CD4-positive, CD25-positive, alpha-beta regulatory T cell (primary cell): ENCODE measurements at regions not wholly inside any gene's neighbourhood (a gene's known extent, or its start where the extent isn't known, plus 50 kb on each side); places are given as distances from the start of the nearest gene placed in this dataset.

Experiments used
- ATAC-seq, 2 donors: fragments of 150-1000 bp; cut with Tn5 transposase; one replicate each; pipeline ENCODE4 v1.10.0; 2021; ENCODE audit warnings: low read depth in 2 of 2, moderate number of reproducible peaks in 2 of 2, moderate library complexity in 1 of 2
- DNase-seq, 3 donors: peaks; one replicate each; pipeline versions ENCODE4 v3.0.0 to v3.0.0-alpha.2; 2012 to 2022; ENCODE audit warnings: mixed read lengths in 1 of 3
- H3K27ac ChIP-seq: one replicate; pipeline ENCODE4 v1.7.0; 2013; ENCODE audit warnings: mild to moderate bottlenecking, low read length; ENCODE audit not compliant: insufficient read depth, poor library complexity, severe bottlenecking
- H3K27me3 ChIP-seq: one replicate; pipeline ENCODE4 v1.7.0; 2013; ENCODE audit warnings: low read length; ENCODE audit not compliant: control insufficient read depth, insufficient read depth
- H3K36me3 ChIP-seq: one replicate; pipeline ENCODE4 v1.7.0; 2013; ENCODE audit warnings: mild to moderate bottlenecking, low read length, moderate library complexity; ENCODE audit not compliant: control insufficient read depth, insufficient read depth
- H3K4me1 ChIP-seq: 2 replicates; pipeline ENCODE4 v1.7.0; 2013; ENCODE audit warnings: mild to moderate bottlenecking, low read length; ENCODE audit not compliant: insufficient read depth, control insufficient read depth, poor library complexity, severe bottlenecking
- H3K4me3 ChIP-seq: one replicate; pipeline ENCODE4 v1.7.0; 2013; ENCODE audit warnings: low read depth, mild to moderate bottlenecking, low read length, moderate library complexity
- H3K9me3 ChIP-seq, 2 experiments: 1 replicate in 1 of 2; 2 replicates in 1 of 2; pipeline ENCODE4 v1.7.0; 2013; ENCODE audit warnings: low read length in 2 of 2, mild to moderate bottlenecking in 1 of 2, moderate library complexity in 1 of 2; ENCODE audit not compliant: control insufficient read depth in 2 of 2
- H3K27ac Mint-ChIP-seq, 3 donors: one replicate each; pipeline ENCODE4 v1.8.0; 2020 to 2022; ENCODE audit warnings: mild to moderate bottlenecking in 3 of 3, mixed read lengths in 3 of 3, moderate library complexity in 2 of 3
- H3K27me3 Mint-ChIP-seq: one replicate; pipeline ENCODE4 v1.8.0; 2022; ENCODE audit warnings: mild to moderate bottlenecking, mixed read lengths
- H3K36me3 Mint-ChIP-seq: one replicate; pipeline ENCODE4 v1.8.0; 2020; ENCODE audit warnings: mixed read lengths
- H3K4me1 Mint-ChIP-seq, 4 donors: one replicate each; pipeline ENCODE4 v1.8.0; 2020 to 2022; ENCODE audit warnings: mixed read lengths in 4 of 4, mild to moderate bottlenecking in 1 of 4
- H3K4me3 Mint-ChIP-seq, 4 donors: one replicate each; pipeline ENCODE4 v1.8.0; 2020 to 2022; ENCODE audit warnings: mild to moderate bottlenecking in 4 of 4, mixed read lengths in 4 of 4, moderate library complexity in 3 of 4
- H3K9me3 Mint-ChIP-seq, 7 donors: one replicate each; pipeline ENCODE4 v1.8.0; 2020 to 2022; ENCODE audit warnings: mixed read lengths in 7 of 7, mild to moderate bottlenecking in 3 of 7, moderate library complexity in 2 of 7

DNA sequence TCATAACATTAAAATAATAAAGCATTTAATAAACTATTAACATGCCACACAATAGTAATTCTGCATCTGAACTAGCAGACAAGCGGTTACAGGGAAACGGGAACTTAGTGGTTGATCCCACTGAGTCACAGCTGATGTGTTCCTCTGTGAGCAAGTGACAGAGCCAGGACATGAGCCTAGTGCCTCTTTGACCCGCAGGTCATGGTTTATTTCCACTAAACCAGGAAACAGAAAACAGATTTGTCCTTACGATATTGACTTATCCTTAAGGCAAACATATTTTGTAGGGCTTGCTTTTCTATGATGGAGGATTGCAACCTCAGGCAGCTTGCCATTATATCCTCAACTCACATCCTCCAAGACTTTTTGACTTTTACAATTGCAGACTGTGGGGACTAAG lies 987.3 kb downstream of the CCSER2 start:
- ATAC-seq = no peak
- H3K4me1 Mint-ChIP-seq = no peaks in the 10 kb centered on the region
- H3K36me3 ChIP-seq = no peaks in the 10 kb centered on the region

DNA sequence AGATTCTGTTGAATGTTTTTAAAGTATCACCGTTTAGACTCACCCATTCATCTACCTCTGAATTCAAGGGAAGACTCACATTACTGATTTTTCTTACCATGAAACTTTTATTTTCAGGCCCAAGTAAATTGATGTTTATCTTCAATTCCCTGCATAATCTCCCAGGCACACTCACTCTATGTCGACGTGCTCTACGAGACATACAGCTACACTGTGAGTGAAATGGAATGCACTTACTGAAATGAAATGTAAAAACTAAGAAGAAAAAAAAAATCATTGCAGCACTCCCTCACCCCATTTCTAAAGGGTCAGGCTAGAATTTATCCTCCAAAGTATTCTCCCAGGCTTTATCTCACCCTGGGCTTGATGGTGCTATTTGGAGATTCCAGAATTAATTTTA lies 987.9 kb downstream of the CCSER2 start:
- Histone ChIP-seq H3K9me3 (no peaks in the 10 kb centered on the region), H3K4me1 (no peaks in the 10 kb centered on the region), H3K4me3 (no peak overlapping the region), H3K27ac (no peak overlapping the region), H3K27me3 (no peaks in the 10 kb centered on the region), H3K36me3 (no peaks in the 10 kb centered on the region)
- Mint-ChIP-seq H3K9me3 (peaks cover 0 to 2% (median 0%) of the 10 kb centered on the region in 7 donors), H3K4me3 (no peak overlapping the region), H3K27me3 (no peaks in the 10 kb centered on the region), H3K27ac (no peak overlapping the region), H3K36me3 (no peaks in the 10 kb centered on the region), H3K4me1 (no peaks in the 10 kb centered on the region)
- DNase-seq (no peak), ATAC-seq (no peak)

More for the DNA sequence above, 987.3 kb downstream of the CCSER2 start:
- Mint-ChIP-seq H3K27me3 (no peaks in the 10 kb centered on the region), H3K27ac (no peak overlapping the region), H3K36me3 (no peaks in the 10 kb centered on the region), H3K4me3 (no peak overlapping the region), H3K9me3 (peaks cover 0 to 2% (median 0%) of the 10 kb centered on the region in 7 donors)
- H3K4me1 ChIP-seq = no peaks in the 10 kb centered on the region
- H3K9me3 ChIP-seq = no peaks in the 10 kb centered on the region
- no peak overlapping the region for H3K27ac ChIP-seq
- H3K4me3 ChIP-seq = no peak overlapping the region
- DNase-seq = no peak
- H3K27me3 ChIP-seq = no peaks in the 10 kb centered on the region

DNA sequence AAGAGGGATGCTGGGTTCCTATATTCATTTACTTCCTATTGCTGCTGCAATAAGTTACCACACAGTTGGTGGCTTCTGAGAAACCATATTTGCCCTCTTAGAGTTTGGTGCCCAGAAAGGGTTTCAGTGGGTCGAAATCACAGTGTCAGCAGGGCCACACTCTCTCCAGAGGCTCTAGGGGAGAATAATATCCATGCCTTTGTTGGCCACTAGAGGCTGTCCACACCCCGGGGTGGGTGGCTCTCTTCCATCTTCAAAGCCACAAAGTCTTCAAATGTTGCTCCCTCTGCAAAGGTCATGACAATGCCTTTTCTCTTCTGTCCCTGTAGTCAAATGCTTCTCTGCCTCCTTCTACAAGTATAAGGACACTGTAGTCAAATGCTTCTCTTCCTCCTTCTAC lies 989.4 kb downstream of the CCSER2 start:
- no peaks in the 10 kb centered on the region for H3K36me3 ChIP-seq
- ATAC-seq (no peak), DNase-seq (no peak)
- no peaks in the 10 kb centered on the region for H3K4me1 ChIP-seq
- no peak overlapping the region for H3K4me3 ChIP-seq
- Mint-ChIP-seq H3K27me3 (no peaks in the 10 kb centered on the region), H3K4me1 (no peaks in the 10 kb centered on the region), H3K36me3 (no peaks in the 10 kb centered on the region), H3K9me3 (no peaks in the 10 kb centered on the region), H3K27ac (no peak overlapping the region), H3K4me3 (no peak overlapping the region)
- no peak overlapping the region for H3K27ac ChIP-seq
- H3K27me3 ChIP-seq = no peaks in the 10 kb centered on the region
- no peaks in the 10 kb centered on the region for H3K9me3 ChIP-seq

DNA sequence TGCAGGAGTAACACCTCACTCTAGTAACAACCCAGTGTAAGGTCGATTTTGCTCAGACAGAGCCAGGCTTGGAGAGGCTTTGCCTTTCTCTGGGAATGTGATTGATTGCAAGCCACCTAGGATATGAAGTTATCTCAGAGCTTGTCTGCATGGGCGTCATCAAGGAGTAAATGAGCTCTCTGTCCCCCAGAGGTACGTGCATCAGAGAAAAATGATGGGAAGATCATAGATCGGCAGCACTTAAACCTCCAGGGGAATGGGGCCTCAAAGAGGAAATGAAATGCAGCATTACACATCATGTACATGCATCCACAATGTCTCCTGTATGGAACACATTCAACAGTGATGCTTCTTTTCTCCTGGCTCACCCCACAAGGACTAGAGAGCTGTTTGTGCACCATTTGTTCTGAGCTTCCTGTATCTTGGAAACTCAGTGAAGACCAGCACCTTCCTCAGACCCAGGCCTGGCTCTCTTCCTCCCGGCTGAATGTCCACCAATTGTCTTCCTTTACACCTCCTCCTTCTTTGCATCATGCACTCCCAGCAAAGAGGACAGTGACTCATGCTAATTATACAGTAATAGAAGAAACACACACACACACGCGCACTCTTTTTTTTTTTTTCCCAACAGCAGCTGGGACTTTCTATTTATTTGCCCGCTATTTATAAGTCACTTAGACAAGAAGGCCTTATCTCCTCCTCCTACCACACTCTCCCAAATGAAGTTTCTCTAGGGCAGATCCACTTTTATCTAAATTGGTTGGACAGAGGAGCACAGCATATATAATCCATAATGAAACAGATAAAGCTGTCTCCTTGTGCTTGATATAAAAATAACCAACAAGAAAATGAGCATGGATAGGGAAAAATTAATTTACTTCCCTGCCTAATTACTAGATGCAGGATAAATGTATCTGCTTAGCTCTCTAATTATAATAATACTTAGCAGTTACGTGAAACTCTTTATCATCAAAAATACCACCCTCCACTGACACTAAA lies 990.7 kb downstream of the CCSER2 start:
- no peaks in the 10 kb centered on the region for H3K9me3 Mint-ChIP-seq
- H3K36me3 ChIP-seq = no peaks in the 10 kb centered on the region
- no peak overlapping the region for H3K4me3 ChIP-seq
- no peaks in the 10 kb centered on the region for H3K36me3 Mint-ChIP-seq
- ATAC-seq (no peak), DNase-seq (no peak)
- no peaks in the 10 kb centered on the region for H3K27me3 ChIP-seq
- no peaks in the 10 kb centered on the region for H3K27me3 Mint-ChIP-seq
- no peak overlapping the region for H3K27ac ChIP-seq
- H3K9me3 ChIP-seq = no peaks in the 10 kb centered on the region
- H3K27ac Mint-ChIP-seq = no peak overlapping the region
- H3K4me1 Mint-ChIP-seq = no peaks in the 10 kb centered on the region
- no peak overlapping the region for H3K4me3 Mint-ChIP-seq
- H3K4me1 ChIP-seq = no peaks in the 10 kb centered on the region

DNA sequence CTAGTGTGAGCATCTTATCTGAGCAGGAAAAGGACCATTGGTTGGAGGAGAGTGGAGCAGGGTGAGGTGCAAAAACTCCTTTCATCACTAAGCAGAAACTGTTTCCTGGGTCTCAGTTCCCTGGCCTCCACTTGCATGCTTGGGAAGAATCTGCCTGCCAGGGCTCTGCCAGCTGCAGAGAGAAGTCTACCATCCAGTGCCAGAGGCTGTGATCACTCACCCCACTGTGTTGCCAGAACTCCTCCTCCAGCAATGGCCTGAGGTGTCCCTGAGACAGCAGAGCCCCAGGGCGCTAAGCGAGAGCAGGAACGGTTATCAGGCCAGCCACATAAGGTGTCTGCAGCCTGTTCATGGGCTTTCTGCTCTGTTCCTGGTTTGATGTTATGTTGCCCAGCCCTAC lies 991.4 kb downstream of the CCSER2 start:
- H3K27ac Mint-ChIP-seq = no peak overlapping the region

DNA sequence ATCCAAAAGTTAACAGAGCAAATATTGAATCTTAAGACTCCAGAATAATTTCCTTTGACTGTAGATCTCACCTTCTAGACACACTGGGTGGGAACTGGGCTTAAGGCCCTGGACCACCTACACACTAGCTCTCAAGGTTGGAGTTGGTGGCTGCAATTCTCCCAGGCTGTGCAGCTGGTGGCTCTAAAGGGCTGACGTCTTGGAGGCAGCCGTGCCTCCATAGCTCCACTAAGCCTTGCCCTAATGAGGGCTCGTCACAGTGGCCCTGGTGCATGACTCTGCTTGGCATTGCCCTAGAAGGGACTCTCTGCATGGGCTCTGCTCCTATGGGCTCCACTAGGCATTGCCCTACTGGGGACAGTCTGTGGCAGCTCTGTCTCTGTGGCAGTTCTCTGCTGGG lies 1005.2 kb downstream of the CCSER2 start:
- Histone ChIP-seq H3K27ac (no peak overlapping the region), H3K4me3 (no peak overlapping the region), H3K4me1 (no peaks in the 10 kb centered on the region), H3K36me3 (no peaks in the 10 kb centered on the region), H3K9me3 (no peaks in the 10 kb centered on the region), H3K27me3 (no peaks in the 10 kb centered on the region)
- Mint-ChIP-seq H3K4me3 (no peak overlapping the region), H3K27me3 (no peaks in the 10 kb centered on the region), H3K4me1 (no peaks in the 10 kb centered on the region), H3K36me3 (no peaks in the 10 kb centered on the region), H3K27ac (no peak overlapping the region), H3K9me3 (peaks cover 0 to 5% (median 0%) of the 10 kb centered on the region in 7 donors)
- ATAC-seq (no peak), DNase-seq (no peak)

More for the DNA sequence above, 991.4 kb downstream of the CCSER2 start:
- Histone ChIP-seq H3K27me3 (no peaks in the 10 kb centered on the region), H3K36me3 (no peaks in the 10 kb centered on the region), H3K9me3 (no peaks in the 10 kb centered on the region), H3K4me3 (no peak overlapping the region), H3K4me1 (no peaks in the 10 kb centered on the region), H3K27ac (no peak overlapping the region)
- ATAC-seq (no peak), DNase-seq (no peak)
- Mint-ChIP-seq H3K36me3 (no peaks in the 10 kb centered on the region), H3K27me3 (no peaks in the 10 kb centered on the region), H3K4me3 (no peak overlapping the region), H3K9me3 (no peaks in the 10 kb centered on the region), H3K4me1 (no peaks in the 10 kb centered on the region)

DNA sequence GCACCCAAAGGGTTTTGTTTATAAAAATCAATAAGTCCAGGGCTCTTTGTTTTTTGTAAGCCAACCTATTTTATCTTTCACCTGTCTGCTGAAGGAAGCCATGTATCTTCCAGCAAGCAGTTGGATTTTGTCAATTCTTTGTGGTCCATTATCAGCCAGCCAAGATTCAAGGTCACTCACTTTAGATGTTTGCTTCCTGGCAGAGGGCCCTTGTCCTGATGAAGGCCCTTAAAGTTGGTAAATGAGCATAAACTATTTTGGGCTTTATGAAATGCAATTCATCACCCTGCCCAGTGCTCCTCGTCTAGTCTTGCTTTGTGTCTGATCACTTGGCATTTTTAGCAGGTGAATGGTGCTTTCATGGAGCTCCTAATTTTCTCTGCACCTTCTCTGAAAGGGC lies 1004.2 kb downstream of the GRID1 start:
- H3K4me3 ChIP-seq = no peak overlapping the region
- H3K27me3 ChIP-seq = no peaks in the 10 kb centered on the region
- no peaks in the 10 kb centered on the region for H3K9me3 ChIP-seq
- no peak overlapping the region for H3K27ac Mint-ChIP-seq
- H3K4me3 Mint-ChIP-seq = no peak overlapping the region
- no peaks in the 10 kb centered on the region for H3K4me1 ChIP-seq
- H3K36me3 ChIP-seq = no peaks in the 10 kb centered on the region
- DNase-seq (no peak), ATAC-seq (no peak)
- no peaks in the 10 kb centered on the region for H3K27me3 Mint-ChIP-seq
- H3K9me3 Mint-ChIP-seq = peaks cover 0 to 4% (median 0%) of the 10 kb centered on the region in 7 donors
- H3K27ac ChIP-seq = no peak overlapping the region
- no peaks in the 10 kb centered on the region for H3K4me1 Mint-ChIP-seq
- H3K36me3 Mint-ChIP-seq = no peaks in the 10 kb centered on the region
